HFF-Myc (cell line): ENCODE measurements at regions not wholly inside any gene's neighbourhood (a gene's known extent, or its start where the extent isn't known, plus 50 kb on each side); places are given as distances from the start of the nearest gene placed in this dataset.

Experiments
- DNase-seq: peaks from one replicate; pipeline ENCODE4 v3.0.0-alpha.2; 2011; ENCODE audit warnings: low read depth; ENCODE audit errors: extremely low read depth
- H3K4me3 ChIP-seq: replicated peaks from 2 replicates; pipeline ENCODE4 v1.5.1; 2011; ENCODE audit warnings: low read depth, mild to moderate bottlenecking, control low read depth, low read length
- CTCF ChIP-seq: IDR thresholded peaks from 2 replicates; pipeline ENCODE4 v1.5.1; 2012; ENCODE audit warnings: mild to moderate bottlenecking, low read depth, low read length, control low read depth; ENCODE audit errors: missing control alignments

GRCh38 chr1:8115031-8115768 is 89.1 kb upstream of the ERRFI1 start:
- no peak overlapping the region for H3K4me3 ChIP-seq
- DNase-seq: no peak
- no peak for TF ChIP-seq CTCF

GRCh38 chr1:8113262-8114220 is 87.4 kb upstream of the ERRFI1 start:
- H3K4me3 ChIP-seq: no peak overlapping the region
- DNase-seq: no peak
- peak; percentile 18 for TF ChIP-seq CTCF

GRCh38 chr1:8112611-8113261 is 86.6 kb upstream of the ERRFI1 start:
- no peak for DNase-seq

GRCh38 chr1:8111560-8111959 is 85.5 kb upstream of the ERRFI1 start:
- no peak overlapping the region for H3K4me3 ChIP-seq
- DNase-seq: no peak
- TF ChIP-seq CTCF: no peak

More at GRCh38 chr1:8112611-8113261, 86.6 kb upstream of the ERRFI1 start:
- H3K4me3 ChIP-seq: no peak overlapping the region
- TF ChIP-seq CTCF: no peak

GRCh38 chr1:8109216-8109615 is 83.1 kb upstream of the ERRFI1 start:
- TF ChIP-seq CTCF: no peak
- H3K4me3 ChIP-seq: no peak overlapping the region
- DNase-seq: no peak

GRCh38 chr1:8107897-8108296 is 81.8 kb upstream of the ERRFI1 start:
- TF ChIP-seq CTCF: no peak
- no peak for DNase-seq
- H3K4me3 ChIP-seq: no peak overlapping the region
